PC-9 (cell line): ENCODE measurements at regions not wholly inside any gene's neighbourhood (a gene's known extent, or its start where the extent isn't known, plus 50 kb on each side); places are given as distances from the start of the nearest gene placed in this dataset.

ENCODE experiments used
- BruUV-seq: library from RNA; stranded (reverse); fragments of 400-500 nt; replicated peaks from 2 replicates; lab custom pipeline; 2021; lab: Mats Ljungman, UMichigan
- CTCF ChIA-PET: fragments of 300-600 bp; sonication (Branson Sonifier 250); formaldehyde crosslinking; loops from one replicate; lab custom pipeline; 2022; ENCODE audit warnings: antibody characterized with exemption; lab: Charles Lee
- POLR2A ChIA-PET: fragments of 300-600 bp; sonication (Branson Sonifier 250); formaldehyde crosslinking; loops from one replicate; lab custom pipeline; 2022; ENCODE audit warnings: antibody characterized with exemption; ENCODE audit not compliant: unreplicated experiment; lab: Charles Lee
- DNase-seq, 2 experiments: peaks; one replicate each; pipeline versions ENCODE4 v3.0.0 to v3.0.0-alpha.2; 2015 to 2022; ENCODE audit warnings: mixed read lengths in 1 of 2
- H2AFZ ChIP-seq: fragments of 200-600 bp; sonication (generic); 2 replicates; pipeline ENCODE4 v1.8.1; 2017; ENCODE audit warnings: antibody characterized with exemption
- H3F3A ChIP-seq: fragments of 200-600 bp; sonication (generic); 2 replicates; pipeline ENCODE4 v1.8.1; 2017; ENCODE audit warnings: antibody characterized with exemption, mild to moderate bottlenecking, low read depth; ENCODE audit not compliant: insufficient read depth
- H3K27ac ChIP-seq: fragments of 200-600 bp; sonication (generic); 2 replicates; pipeline ENCODE4 v1.6.1; 2016; ENCODE audit warnings: mixed run types
- H3K27me3 ChIP-seq: fragments of 200-600 bp; sonication (generic); 2 replicates; pipeline ENCODE4 v1.6.1; 2016; ENCODE audit warnings: low read depth, mixed run types; ENCODE audit not compliant: insufficient read depth
- H3K36me3 ChIP-seq: fragments of 200-600 bp; sonication (generic); 2 replicates; pipeline ENCODE4 v1.6.1; 2016; ENCODE audit warnings: low read depth, mixed run types
- H3K4me1 ChIP-seq: fragments of 200-600 bp; sonication (generic); replicated peaks from 2 replicates; pipeline ENCODE4 v1.6.1; 2016; ENCODE audit warnings: mixed run types; ENCODE audit not compliant: insufficient read depth
- H3K4me2 ChIP-seq: fragments of 200-600 bp; sonication (generic); 2 replicates; pipeline ENCODE4 v1.6.1; 2017; ENCODE audit warnings: mixed run types
- H3K4me3 ChIP-seq: fragments of 200-600 bp; sonication (generic); 2 replicates; pipeline ENCODE4 v1.6.1; 2016; ENCODE audit warnings: mixed run types
- H3K79me2 ChIP-seq: fragments of 200-600 bp; sonication (generic); 2 replicates; pipeline ENCODE4 v1.6.1; 2017; ENCODE audit warnings: low read depth, mixed run types
- H3K9me2 ChIP-seq: fragments of 200-600 bp; sonication (generic); 2 replicates; pipeline ENCODE4 v1.8.1; 2017; ENCODE audit warnings: mild to moderate bottlenecking; ENCODE audit not compliant: insufficient read depth
- H3K9me3 ChIP-seq: fragments of 200-600 bp; sonication (generic); 2 replicates; pipeline ENCODE4 v1.8.1; 2016; ENCODE audit warnings: low read depth; ENCODE audit not compliant: insufficient read depth
- H4K20me1 ChIP-seq: fragments of 200-600 bp; sonication (generic); 2 replicates; pipeline ENCODE4 v1.8.1; 2017; ENCODE audit not compliant: insufficient read depth
- EZH2 ChIP-seq: fragments of 200-600 bp; sonication (generic); IDR thresholded peaks from 2 replicates; pipeline ENCODE4 v1.8.0; 2017; ENCODE audit warnings: antibody characterized with exemption, low read depth
- intact Hi-C: fragments of 100-400 bp; cut with micrococcal nuclease; formaldehyde crosslinking; loops from one replicate; pipeline ENCODE4 v1.10.0; 2022; ENCODE audit not compliant: unreplicated experiment
- TF ChIP-seq, protein P1 (sequence below): fragments of 200-600 bp; sonication (generic); conservative IDR thresholded peaks from 2 replicates; pipeline ENCODE4 v1.6.1; 2017; ENCODE audit warnings: mixed run types, antibody characterized with exemption, mild to moderate bottlenecking, moderate library complexity

DNA sequence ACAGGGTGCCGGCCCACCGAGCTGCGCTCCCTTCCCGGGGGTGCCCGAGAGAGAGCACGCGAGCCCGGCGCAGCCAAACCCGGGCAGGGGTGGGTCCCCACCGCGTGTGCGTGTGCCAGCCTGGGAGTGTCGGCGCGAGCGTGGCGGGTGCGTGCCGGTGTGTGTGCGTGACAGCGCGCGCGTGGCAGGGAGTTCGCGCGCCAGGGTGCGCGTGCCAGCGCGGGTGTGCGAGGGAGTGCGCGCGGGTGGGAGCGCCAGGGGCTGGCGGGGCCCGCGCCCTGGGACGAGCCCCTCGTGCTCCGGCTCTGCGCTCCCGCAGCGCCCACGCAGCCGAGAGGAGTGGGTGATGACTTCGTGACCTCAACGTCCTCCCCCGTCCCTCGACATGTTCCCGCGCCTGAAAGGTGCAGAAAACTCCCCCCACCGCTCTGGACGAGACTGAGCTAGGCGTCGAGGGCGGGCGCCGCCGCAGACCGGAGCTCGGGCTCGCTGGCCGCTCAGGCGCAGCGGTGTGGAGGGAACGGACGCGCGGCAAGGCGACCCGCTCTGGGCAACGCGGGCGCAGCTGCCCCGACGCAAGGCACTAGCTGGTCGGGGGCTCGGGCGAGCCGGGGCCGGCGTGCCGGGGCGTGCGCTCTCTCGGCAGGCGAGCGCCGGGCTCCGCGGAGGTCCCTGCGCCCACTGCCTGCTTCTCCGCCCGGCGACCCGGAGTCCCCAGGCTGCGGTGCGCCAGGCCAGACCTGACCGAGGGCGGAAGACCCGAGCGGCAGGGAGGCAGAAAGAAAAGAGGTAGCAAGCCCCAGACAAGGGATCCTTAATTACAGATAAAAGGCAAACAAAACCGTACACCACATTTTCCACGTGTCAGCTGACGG, 582.8 kb downstream of the ZEB2 start:
- CTCF ChIA-PET: no interaction called here
- Histone ChIP-seq H3F3A (no peaks in the 10 kb centered on the region), H4K20me1 (no peaks in the 10 kb centered on the region), H3K4me3 (no peak overlapping the region), H2AFZ (no peak overlapping the region), H3K4me1 (no peaks in the 10 kb centered on the region), H3K36me3 (no peaks in the 10 kb centered on the region), H3K27ac (no peak overlapping the region), H3K9me3 (no peaks in the 10 kb centered on the region), H3K27me3 (no peaks in the 10 kb centered on the region), H3K4me2 (no peak overlapping the region), H3K9me2 (no peaks in the 10 kb centered on the region; the same call in 1 of the 2 replicates), H3K79me2 (no peaks in the 10 kb centered on the region)
- DNase-seq: no peak
- BruUV-seq: no TSS peak
- POLR2A ChIA-PET: no interaction called here
- TF ChIP-seq, protein P1, sequence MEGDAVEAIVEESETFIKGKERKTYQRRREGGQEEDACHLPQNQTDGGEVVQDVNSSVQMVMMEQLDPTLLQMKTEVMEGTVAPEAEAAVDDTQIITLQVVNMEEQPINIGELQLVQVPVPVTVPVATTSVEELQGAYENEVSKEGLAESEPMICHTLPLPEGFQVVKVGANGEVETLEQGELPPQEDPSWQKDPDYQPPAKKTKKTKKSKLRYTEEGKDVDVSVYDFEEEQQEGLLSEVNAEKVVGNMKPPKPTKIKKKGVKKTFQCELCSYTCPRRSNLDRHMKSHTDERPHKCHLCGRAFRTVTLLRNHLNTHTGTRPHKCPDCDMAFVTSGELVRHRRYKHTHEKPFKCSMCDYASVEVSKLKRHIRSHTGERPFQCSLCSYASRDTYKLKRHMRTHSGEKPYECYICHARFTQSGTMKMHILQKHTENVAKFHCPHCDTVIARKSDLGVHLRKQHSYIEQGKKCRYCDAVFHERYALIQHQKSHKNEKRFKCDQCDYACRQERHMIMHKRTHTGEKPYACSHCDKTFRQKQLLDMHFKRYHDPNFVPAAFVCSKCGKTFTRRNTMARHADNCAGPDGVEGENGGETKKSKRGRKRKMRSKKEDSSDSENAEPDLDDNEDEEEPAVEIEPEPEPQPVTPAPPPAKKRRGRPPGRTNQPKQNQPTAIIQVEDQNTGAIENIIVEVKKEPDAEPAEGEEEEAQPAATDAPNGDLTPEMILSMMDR: no peak
- TF ChIP-seq EZH2: no peak
- intact Hi-C loops: no loop called here

DNA sequence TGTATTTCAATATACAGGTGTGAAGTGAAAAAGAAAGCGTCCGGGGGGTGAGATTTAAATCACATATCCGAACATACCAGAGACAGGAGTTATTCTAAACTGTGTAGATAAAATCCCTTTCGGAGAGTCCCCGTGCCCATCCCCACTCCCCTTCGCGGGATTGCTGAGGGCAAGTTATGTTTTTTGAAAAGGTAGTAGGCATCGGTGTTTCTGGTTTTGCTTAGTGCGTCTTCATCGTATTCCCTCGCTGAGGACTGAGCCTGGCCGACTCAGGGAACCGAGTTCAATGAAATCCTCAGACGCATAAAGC, 583.4 kb downstream of the ZEB2 start:
- DNase-seq: no peak
- H3K9me2 ChIP-seq: no peaks in the 10 kb centered on the region; the same call in 1 of the 2 replicates
- no peak overlapping the region for H3K27ac ChIP-seq
- H3K4me1 ChIP-seq: no peaks in the 10 kb centered on the region
- no peak overlapping the region for H3K4me2 ChIP-seq
- BruUV-seq: no TSS peak
- no peaks in the 10 kb centered on the region for H3K36me3 ChIP-seq
- no peaks in the 10 kb centered on the region for H3K27me3 ChIP-seq
- ChIA-PET POLR2A (no interaction called here), CTCF (no interaction called here)
- no peaks in the 10 kb centered on the region for H3K79me2 ChIP-seq
- no peaks in the 10 kb centered on the region for H4K20me1 ChIP-seq
- no peak for TF ChIP-seq EZH2
- TF ChIP-seq, protein P1: no peak
- no peak overlapping the region for H3K4me3 ChIP-seq
- H3F3A ChIP-seq: no peaks in the 10 kb centered on the region
- H3K9me3 ChIP-seq: no peaks in the 10 kb centered on the region
- no peak overlapping the region for H2AFZ ChIP-seq
- intact Hi-C loops: no loop called here

DNA sequence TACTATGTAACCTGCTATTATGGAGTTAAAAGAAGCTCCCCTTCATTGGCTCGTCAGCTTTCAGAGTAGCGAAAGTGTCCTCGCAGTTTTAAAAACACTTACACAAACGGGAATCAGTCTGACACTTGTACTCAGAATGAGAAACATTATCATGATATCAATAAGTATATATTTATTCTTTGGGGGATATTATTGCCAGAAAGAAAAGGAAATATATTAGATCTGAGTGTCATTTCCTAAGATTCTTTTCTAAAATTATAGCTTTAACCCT, 584.5 kb downstream of the ZEB2 start:
- no TSS peak for BruUV-seq

More for the DNA sequence above, 584.5 kb downstream of the ZEB2 start:
- Histone ChIP-seq H3K27me3 (no peaks in the 10 kb centered on the region), H3K4me2 (no peak overlapping the region), H3K27ac (no peak overlapping the region), H3K4me3 (no peak overlapping the region), H3K9me2 (no peaks in the 10 kb centered on the region; the same call in 1 of the 2 replicates), H3K9me3 (no peaks in the 10 kb centered on the region), H4K20me1 (no peaks in the 10 kb centered on the region), H2AFZ (no peak overlapping the region), H3K36me3 (no peaks in the 10 kb centered on the region), H3K4me1 (no peaks in the 10 kb centered on the region), H3K79me2 (no peaks in the 10 kb centered on the region), H3F3A (no peaks in the 10 kb centered on the region)
- intact Hi-C loops: no loop called here
- no peak for DNase-seq
- ChIA-PET POLR2A (no interaction called here), CTCF (no interaction called here)
- TF ChIP-seq, protein P1: no peak
- TF ChIP-seq EZH2: no peak
